Fibroblast of lung (primary cell): ENCODE measurements at regions not wholly inside any gene's neighbourhood (a gene's known extent, or its start where the extent isn't known, plus 50 kb on each side); places are given as distances from the start of the nearest gene placed in this dataset.

Source experiments
- DNase-seq, 2 donors: peaks; one replicate each; pipeline versions ENCODE4 v3.0.0 to v3.0.0-alpha.2; 2010; ENCODE audit warnings: low read depth in 2 of 2
- H2AFZ ChIP-seq: 2 replicates; pipeline ENCODE4 v1.5.1; 2012; ENCODE audit warnings: low read length, control low read depth, inconsistent platforms
- H3K27ac ChIP-seq: 2 replicates; pipeline ENCODE4 v1.5.1; 2011; ENCODE audit warnings: low read length, control low read depth; ENCODE audit not compliant: insufficient read depth
- H3K27me3 ChIP-seq: 2 replicates; pipeline ENCODE4 v1.5.1; 2011; ENCODE audit warnings: mild to moderate bottlenecking, low read length; ENCODE audit not compliant: control insufficient read depth, insufficient read depth
- H3K36me3 ChIP-seq: 2 replicates; pipeline ENCODE4 v1.5.1; 2011; ENCODE audit warnings: low read length; ENCODE audit not compliant: control insufficient read depth, insufficient read depth
- H3K4me1 ChIP-seq: 2 replicates; pipeline ENCODE4 v1.5.1; 2011; ENCODE audit warnings: low read length; ENCODE audit not compliant: control insufficient read depth, insufficient read depth; ENCODE audit errors: extremely low read depth
- H3K4me2 ChIP-seq: 2 replicates; pipeline ENCODE4 v1.5.1; 2011; ENCODE audit warnings: low read length, control low read depth; ENCODE audit not compliant: insufficient read depth; ENCODE audit errors: extremely low read depth
- H3K4me3 ChIP-seq, 4 experiments: fragments of 200-600 bp in 1 of 4; sonication (generic) in 1 of 4; replicated peaks in 1 of 4; 2 replicates each; pipeline ENCODE4 v1.5.1; 2011 to 2016; ENCODE audit warnings: low read length in 4 of 4, low read depth in 3 of 4, mild to moderate bottlenecking in 3 of 4, control low read depth in 2 of 4, inconsistent platforms in 1 of 4, mixed read lengths in 1 of 4; ENCODE audit not compliant: insufficient read depth in 1 of 4; ENCODE audit errors: control extremely low read depth in 1 of 4
- H3K79me2 ChIP-seq: 2 replicates; pipeline ENCODE4 v1.5.1; 2012; ENCODE audit warnings: mild to moderate bottlenecking, low read length, inconsistent platforms; ENCODE audit not compliant: control insufficient read depth, insufficient read depth
- H3K9ac ChIP-seq: 2 replicates; pipeline ENCODE4 v1.5.1; 2011; ENCODE audit warnings: mild to moderate bottlenecking, low read length, control low read depth; ENCODE audit not compliant: insufficient read depth
- H3K9me3 ChIP-seq: 2 replicates; pipeline ENCODE4 v1.5.1; 2012; ENCODE audit warnings: low read depth, low read length; ENCODE audit not compliant: control insufficient read depth, insufficient read depth
- H4K20me1 ChIP-seq: 2 replicates; pipeline ENCODE4 v1.5.1; 2011; ENCODE audit warnings: low read length; ENCODE audit not compliant: control insufficient read depth, insufficient read depth; ENCODE audit errors: extremely low read depth
- CTCF ChIP-seq, 2 donors: IDR thresholded peaks in 1 of 2; conservative IDR thresholded peaks in 1 of 2; 1 replicate in 1 of 2; 2 replicates in 1 of 2; pipeline ENCODE4 v1.5.1; 2011 to 2012; ENCODE audit warnings: low read length in 2 of 2, control low read depth in 1 of 2, inconsistent platforms in 1 of 2, low read depth in 1 of 2, mild to moderate bottlenecking in 1 of 2
- EZH2 ChIP-seq: IDR thresholded peaks from 2 replicates; pipeline ENCODE4 v1.5.1; 2012; ENCODE audit warnings: low read length, control low read depth, mild to moderate bottlenecking; ENCODE audit errors: missing control alignments

GRCh38 chr11:59291228-59291627, 67.5 kb upstream of the OR5AN1 start:
- H3K4me2 ChIP-seq = no peak overlapping the region

GRCh38 chr11:59289356-59290181, 69.1 kb upstream of the OR5AN1 start:
- H3K4me2 ChIP-seq = no peak overlapping the region
- H3K4me1 ChIP-seq = no peaks in the 10 kb centered on the region
- no peak overlapping the region for H3K27ac ChIP-seq
- peaks cover 7% of the 10 kb centered on the region for H3K27me3 ChIP-seq
- no peaks in the 10 kb centered on the region for H3K9me3 ChIP-seq
- H3K4me3 ChIP-seq = no peak overlapping the region
- H3K9ac ChIP-seq = no peak overlapping the region
- no peaks in the 10 kb centered on the region for H4K20me1 ChIP-seq
- H3K79me2 ChIP-seq = no peaks in the 10 kb centered on the region
- TF ChIP-seq EZH2 (no peak), CTCF (conservative IDR thresholded peaks at IDR 0.05 in 1 of 2, IDR thresholded peaks at IDR 0.05 in 1 of 2; ENCODE audit: low read depth in 1 of 2, low read length in 2 of 2) (no peak)
- no peak for DNase-seq
- no peak overlapping the region for H2AFZ ChIP-seq
- no peaks in the 10 kb centered on the region for H3K36me3 ChIP-seq

More at GRCh38 chr11:59291228-59291627, 67.5 kb upstream of the OR5AN1 start:
- TF ChIP-seq EZH2 (no peak), CTCF (conservative IDR thresholded peaks at IDR 0.05 in 1 of 2, IDR thresholded peaks at IDR 0.05 in 1 of 2; ENCODE audit: low read depth in 1 of 2, low read length in 2 of 2) (no peak)
- no peak overlapping the region for H3K4me3 ChIP-seq
- DNase-seq = no peak
- no peaks in the 10 kb centered on the region for H3K79me2 ChIP-seq
- H3K36me3 ChIP-seq = no peaks in the 10 kb centered on the region
- H3K27me3 ChIP-seq = peaks cover 5% of the 10 kb centered on the region
- H3K27ac ChIP-seq = no peak overlapping the region
- H4K20me1 ChIP-seq = no peaks in the 10 kb centered on the region
- H2AFZ ChIP-seq = no peak overlapping the region
- H3K9me3 ChIP-seq = no peaks in the 10 kb centered on the region
- H3K4me1 ChIP-seq = no peaks in the 10 kb centered on the region
- H3K9ac ChIP-seq = no peak overlapping the region

DNA sequence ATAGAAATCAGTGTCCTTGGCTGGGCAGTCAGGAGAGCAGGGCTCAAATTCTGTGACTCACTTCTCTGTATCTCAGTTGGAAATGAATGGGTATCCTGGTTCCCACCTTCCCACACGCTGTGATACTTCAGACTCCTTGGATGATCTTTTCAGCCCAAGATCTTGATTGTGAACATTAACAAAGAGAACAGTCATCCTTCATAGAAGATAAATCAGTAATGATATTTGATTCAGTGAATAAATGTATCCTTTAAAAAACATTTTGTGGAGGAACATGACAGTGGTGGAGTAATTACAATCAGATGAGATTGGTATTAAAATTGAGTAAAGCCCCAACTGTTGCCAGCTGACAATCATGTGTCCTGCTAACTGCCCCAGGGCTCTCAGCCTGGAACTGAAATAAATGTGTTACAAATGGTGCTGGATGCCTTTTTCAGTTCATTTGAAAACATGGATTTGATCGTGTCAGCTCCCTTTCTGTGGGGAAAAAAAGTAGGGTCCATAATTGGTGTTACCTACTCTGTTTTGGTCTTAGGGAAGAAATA, 72.9 kb upstream of the OR5AN1 start:
- H3K4me1 ChIP-seq = no peaks in the 10 kb centered on the region
- H3K27me3 ChIP-seq = peaks cover 7% of the 10 kb centered on the region
- no peak overlapping the region for H2AFZ ChIP-seq
- no peak overlapping the region for H3K4me2 ChIP-seq
- H3K27ac ChIP-seq = no peak overlapping the region
- no peaks in the 10 kb centered on the region for H3K79me2 ChIP-seq
- H3K4me3 ChIP-seq = no peak overlapping the region
- no peaks in the 10 kb centered on the region for H3K9me3 ChIP-seq
- no peaks in the 10 kb centered on the region for H3K36me3 ChIP-seq
- H4K20me1 ChIP-seq = no peaks in the 10 kb centered on the region
- TF ChIP-seq CTCF (conservative IDR thresholded peaks at IDR 0.05 in 1 of 2, IDR thresholded peaks at IDR 0.05 in 1 of 2; ENCODE audit: low read depth in 1 of 2, low read length in 2 of 2) (no peak), EZH2 (no peak)
- no peak overlapping the region for H3K9ac ChIP-seq
- no peak for DNase-seq
